DOHH2 (cell line): ENCODE measurements at regions not wholly inside any gene's neighbourhood (a gene's known extent, or its start where the extent isn't known, plus 50 kb on each side); places are given as distances from the start of the nearest gene placed in this dataset.

Experiments
- H3F3A ChIP-seq: fragments of 200-600 bp; sonication (generic), shearing (Covaris generic); 2 replicates; pipeline ENCODE4 v1.6.0; 2016; ENCODE audit warnings: antibody characterized with exemption, mild to moderate bottlenecking; ENCODE audit not compliant: control insufficient read depth, insufficient read depth
- H3K27ac ChIP-seq: fragments of 200-600 bp; sonication (generic); 2 replicates; pipeline ENCODE4 v1.5.1; 2014; ENCODE audit warnings: low read depth, mild to moderate bottlenecking, low read length, moderate library complexity
- H3K27me3 ChIP-seq: fragments of 200-600 bp; sonication (generic); 2 replicates; pipeline ENCODE4 v1.6.1; 2014; ENCODE audit warnings: mild to moderate bottlenecking, low read length, mixed read lengths; ENCODE audit not compliant: control insufficient read depth
- H3K36me3 ChIP-seq: fragments of 200-600 bp; sonication (generic); 2 replicates; pipeline ENCODE4 v1.6.1; 2014; ENCODE audit warnings: mild to moderate bottlenecking, low read length, moderate library complexity, mixed read lengths; ENCODE audit not compliant: control insufficient read depth
- H3K4me1 ChIP-seq: fragments of 200-600 bp; sonication (generic); 2 replicates; pipeline ENCODE4 v1.6.1; 2014; ENCODE audit warnings: mild to moderate bottlenecking, low read length, mixed read lengths; ENCODE audit not compliant: control insufficient read depth
- H3K4me2 ChIP-seq: fragments of 200-600 bp; sonication (generic); 2 replicates; pipeline ENCODE4 v1.6.0; 2014; ENCODE audit warnings: mild to moderate bottlenecking, low read length, moderate library complexity
- H3K4me3 ChIP-seq: fragments of 200-600 bp; sonication (generic); 2 replicates; pipeline ENCODE4 v1.5.1; 2014; ENCODE audit warnings: mild to moderate bottlenecking, low read length, mixed read lengths
- H3K79me2 ChIP-seq: fragments of 200-600 bp; sonication (generic); 2 replicates; pipeline ENCODE4 v1.6.1; 2014; ENCODE audit warnings: mild to moderate bottlenecking, low read length, mixed read lengths; ENCODE audit not compliant: control insufficient read depth
- H3K9me2 ChIP-seq: fragments of 200-600 bp; sonication (generic); replicated peaks from 2 replicates; pipeline ENCODE4 v1.6.1; 2014; ENCODE audit warnings: mild to moderate bottlenecking, low read length, mixed read lengths; ENCODE audit not compliant: control insufficient read depth
- H3K9me3 ChIP-seq: fragments of 200-600 bp; sonication (generic); 2 replicates; pipeline ENCODE4 v1.6.1; 2014; ENCODE audit warnings: antibody characterized with exemption, low read length, mixed read lengths; ENCODE audit not compliant: control insufficient read depth, insufficient read depth
- H4K20me1 ChIP-seq: fragments of 200-600 bp; sonication (generic); 2 replicates; pipeline ENCODE4 v1.6.0; 2014; ENCODE audit warnings: low read depth, mild to moderate bottlenecking, antibody characterized with exemption, low read length, moderate library complexity; ENCODE audit not compliant: control insufficient read depth, insufficient read depth
- CTCF ChIP-seq: fragments of 200-600 bp; sonication (generic); IDR thresholded peaks from one replicate; pipeline ENCODE4 v1.5.1; 2014; ENCODE audit warnings: antibody characterized with exemption, mild to moderate bottlenecking, low read depth, low read length; ENCODE audit not compliant: poor library complexity, severe bottlenecking
- EZH2phosphoT487 ChIP-seq: fragments of 200-600 bp; sonication (generic); IDR thresholded peaks from 2 replicates; pipeline ENCODE4 v1.6.1; 2017; ENCODE audit warnings: borderline replicate concordance, mild to moderate bottlenecking, antibody characterized with exemption, low read length, moderate library complexity, mixed read lengths

- H3K9me3 ChIP-seq = no peaks in the 10 kb centered on the region
- H3K27me3 ChIP-seq = no peaks in the 10 kb centered on the region
- H4K20me1 ChIP-seq = no peaks in the 10 kb centered on the region
- no peaks in the 10 kb centered on the region for H3K36me3 ChIP-seq
- H3K4me3 ChIP-seq = no peak overlapping the region
- no peaks in the 10 kb centered on the region for H3K79me2 ChIP-seq
- H3K4me2 ChIP-seq = no peak overlapping the region
- H3K4me1 ChIP-seq = no peaks in the 10 kb centered on the region
- TF ChIP-seq CTCF (no peak), EZH2phosphoT487 (no peak)
- no peak overlapping the region for H3K27ac ChIP-seq
- no peaks in the 10 kb centered on the region for H3F3A ChIP-seq
- no peaks in the 10 kb centered on the region for H3K9me2 ChIP-seq
Measured at GRCh38 chr4:20512033-20512792, 188.0 kb upstream of the PACRGL start.

- Histone ChIP-seq H3K27ac (no peak overlapping the region), H3K9me3 (no peaks in the 10 kb centered on the region), H3K4me3 (no peak overlapping the region), H3K9me2 (no peaks in the 10 kb centered on the region), H3K79me2 (no peaks in the 10 kb centered on the region), H3K36me3 (no peaks in the 10 kb centered on the region), H3F3A (no peaks in the 10 kb centered on the region), H4K20me1 (no peaks in the 10 kb centered on the region), H3K27me3 (no peaks in the 10 kb centered on the region), H3K4me1 (no peaks in the 10 kb centered on the region), H3K4me2 (no peak overlapping the region)
- TF ChIP-seq CTCF (no peak), EZH2phosphoT487 (no peak)
Measured at GRCh38 chr4:20512985-20513384, 187.3 kb upstream of the PACRGL start.

- Histone ChIP-seq H3K4me1 (no peaks in the 10 kb centered on the region), H3F3A (no peaks in the 10 kb centered on the region), H4K20me1 (no peaks in the 10 kb centered on the region), H3K27ac (no peak overlapping the region), H3K4me2 (no peak overlapping the region), H3K9me2 (no peaks in the 10 kb centered on the region), H3K36me3 (no peaks in the 10 kb centered on the region), H3K9me3 (no peaks in the 10 kb centered on the region), H3K79me2 (no peaks in the 10 kb centered on the region), H3K4me3 (no peak overlapping the region), H3K27me3 (no peaks in the 10 kb centered on the region)
- TF ChIP-seq EZH2phosphoT487 (no peak), CTCF (no peak)
Measured at GRCh38 chr4:20520901-20521300, 179.4 kb upstream of the PACRGL start.
